Hepatocyte (in vitro differentiated cells): ENCODE measurements at regions not wholly inside any gene's neighbourhood (a gene's known extent, or its start where the extent isn't known, plus 50 kb on each side); places are given as distances from the start of the nearest gene placed in this dataset.

Source experiments
- EZH2 ChIP-seq: fragments of 200-600 bp; sonication (generic); IDR thresholded peaks from 2 replicates; pipeline ENCODE4 v1.6.1; 2016; ENCODE audit warnings: antibody characterized with exemption, mild to moderate bottlenecking, borderline replicate concordance
- EZH2phosphoT487 ChIP-seq: fragments of 200-600 bp; sonication (generic); IDR thresholded peaks from one replicate; pipeline ENCODE4 v1.6.1; 2018; ENCODE audit warnings: antibody characterized with exemption, mild to moderate bottlenecking, low read depth, moderate library complexity; ENCODE audit not compliant: unreplicated experiment, severe bottlenecking
- TF ChIP-seq, protein P1 (sequence below): fragments of 200-600 bp; sonication (generic); IDR thresholded peaks from 2 replicates; pipeline ENCODE4 v1.5.1; 2016; ENCODE audit warnings: antibody characterized with exemption, mild to moderate bottlenecking; ENCODE audit not compliant: poor library complexity

DNA sequence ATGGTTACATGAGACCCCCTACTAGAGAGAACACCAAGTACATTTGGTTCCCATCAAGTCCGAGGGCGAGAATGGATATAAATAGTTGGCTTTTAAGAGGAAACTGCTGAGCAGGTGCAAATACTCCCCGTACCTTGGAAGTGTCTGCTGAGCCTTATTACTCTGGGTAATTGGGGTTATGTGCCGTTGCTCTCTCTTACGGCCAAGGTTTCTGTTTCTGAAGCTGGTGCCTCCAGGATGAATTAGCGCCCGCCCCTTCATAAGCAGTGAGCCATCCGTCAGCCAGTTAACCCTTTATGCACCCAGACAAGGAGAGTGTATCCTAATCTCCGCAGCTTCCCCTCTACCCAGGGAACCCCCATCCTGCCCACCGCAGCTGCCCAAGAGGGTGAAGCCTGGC lies 90.4 kb upstream of the AJAP1 start:
- TF ChIP-seq EZH2 = no peak
- TF ChIP-seq, protein P1, sequence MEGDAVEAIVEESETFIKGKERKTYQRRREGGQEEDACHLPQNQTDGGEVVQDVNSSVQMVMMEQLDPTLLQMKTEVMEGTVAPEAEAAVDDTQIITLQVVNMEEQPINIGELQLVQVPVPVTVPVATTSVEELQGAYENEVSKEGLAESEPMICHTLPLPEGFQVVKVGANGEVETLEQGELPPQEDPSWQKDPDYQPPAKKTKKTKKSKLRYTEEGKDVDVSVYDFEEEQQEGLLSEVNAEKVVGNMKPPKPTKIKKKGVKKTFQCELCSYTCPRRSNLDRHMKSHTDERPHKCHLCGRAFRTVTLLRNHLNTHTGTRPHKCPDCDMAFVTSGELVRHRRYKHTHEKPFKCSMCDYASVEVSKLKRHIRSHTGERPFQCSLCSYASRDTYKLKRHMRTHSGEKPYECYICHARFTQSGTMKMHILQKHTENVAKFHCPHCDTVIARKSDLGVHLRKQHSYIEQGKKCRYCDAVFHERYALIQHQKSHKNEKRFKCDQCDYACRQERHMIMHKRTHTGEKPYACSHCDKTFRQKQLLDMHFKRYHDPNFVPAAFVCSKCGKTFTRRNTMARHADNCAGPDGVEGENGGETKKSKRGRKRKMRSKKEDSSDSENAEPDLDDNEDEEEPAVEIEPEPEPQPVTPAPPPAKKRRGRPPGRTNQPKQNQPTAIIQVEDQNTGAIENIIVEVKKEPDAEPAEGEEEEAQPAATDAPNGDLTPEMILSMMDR = no peak
- no peak for TF ChIP-seq EZH2phosphoT487
